ENCODE measurements at regions not wholly inside any gene's neighbourhood (a gene's known extent, or its start where the extent isn't known, plus 50 kb on each side); places are given as distances from the start of the nearest gene placed in this dataset.
"Not testable (repeated sequence)": the region's sequence is repeated elsewhere in the genome, so short reads cannot be mapped to it uniquely, and the experiment has no call there.

- ATAC-seq (no peak), DNase-seq (no peak)
- intact Hi-C loops (cut with DNase I) = no loop called here
Measured at GRCh38 chr9:93776256-93776655, 178.9 kb downstream of the BARX1 start.

GRCh38 chr9:93774331-93775102 is 180.6 kb downstream of the BARX1 start:
- no peak for DNase-seq

GRCh38 chr9:93771276-93771675 is 183.9 kb downstream of the BARX1 start:
- no peak for ATAC-seq
- intact Hi-C loops (cut with DNase I) = no loop called here
- no peak for DNase-seq

More at GRCh38 chr9:93774331-93775102, 180.6 kb downstream of the BARX1 start:
- ATAC-seq = no peak
- intact Hi-C loops (cut with DNase I) = no loop called here

GRCh38 chr9:93761822-93762221 is 185.4 kb downstream of the PHF2 start:
- ATAC-seq (no peak), DNase-seq (no peak)
- intact Hi-C loops (cut with DNase I) = no loop called here

GRCh38 chr9:93750045-93750444 is 173.7 kb downstream of the PHF2 start:
- intact Hi-C loops (cut with DNase I) = no loop called here

GRCh38 chr9:93748827-93749226 is 172.4 kb downstream of the PHF2 start:
- intact Hi-C loops (cut with DNase I); DNase-seq; ATAC-seq: not testable (repeated sequence)

More at GRCh38 chr9:93750045-93750444, 173.7 kb downstream of the PHF2 start:
- ATAC-seq (no peak), DNase-seq (no peak)

GRCh38 chr9:93731963-93732362 is 155.6 kb downstream of the PHF2 start:
- ATAC-seq = no peak
- DNase-seq = no peak
- intact Hi-C loops (cut with DNase I) = no loop called here

- intact Hi-C loops (cut with DNase I) = no loop called here
- ATAC-seq (no peak), DNase-seq (no peak)
Measured at GRCh38 chr9:93730648-93731047, 154.3 kb downstream of the PHF2 start.

- intact Hi-C loops (cut with DNase I) = no loop called here
- DNase-seq (no peak), ATAC-seq (no peak)
Measured at GRCh38 chr9:93730217-93730616, 153.8 kb downstream of the PHF2 start.

Small RNA genes in the stretch of these regions (microRNA-seq; reads per million reads assigned to microRNA genes)
- gene MIR4291 = 0 reads per million in 2 donors
